GM12874 (cell line): ENCODE measurements at regions not wholly inside any gene's neighbourhood (a gene's known extent, or its start where the extent isn't known, plus 50 kb on each side); places are given as distances from the start of the nearest gene placed in this dataset.

Experiments used
- CTCF ChIP-seq: IDR thresholded peaks from 2 replicates; pipeline ENCODE4 v1.5.1; 2011; ENCODE audit warnings: low read depth, mild to moderate bottlenecking, control low read depth, low read length, moderate library complexity; ENCODE audit not compliant: insufficient read depth

- no peak for TF ChIP-seq CTCF
Measured at GRCh38 chr16:51022955-51023354, 128.1 kb downstream of the SALL1 start.

DNA sequence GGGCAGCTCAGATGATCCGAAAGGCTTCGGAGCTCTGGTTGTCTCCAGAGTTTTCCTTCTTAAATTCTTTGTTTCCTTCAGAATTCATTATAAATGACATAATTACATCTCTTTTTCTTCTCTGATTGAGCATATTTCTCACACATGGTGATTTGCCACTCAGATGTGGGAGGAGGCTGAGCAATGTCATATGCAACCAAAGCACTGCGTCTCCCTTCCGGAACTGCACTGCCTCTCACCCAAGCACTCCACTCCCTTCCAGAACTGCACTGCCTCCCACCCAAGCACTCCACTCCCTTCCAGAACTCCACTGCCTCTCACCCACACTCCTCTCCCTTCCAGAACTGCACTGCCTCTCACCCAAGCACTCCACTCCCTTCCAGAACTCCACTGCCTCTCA, 131.5 kb downstream of the SALL1 start:
- TF ChIP-seq CTCF, result no peak

DNA sequence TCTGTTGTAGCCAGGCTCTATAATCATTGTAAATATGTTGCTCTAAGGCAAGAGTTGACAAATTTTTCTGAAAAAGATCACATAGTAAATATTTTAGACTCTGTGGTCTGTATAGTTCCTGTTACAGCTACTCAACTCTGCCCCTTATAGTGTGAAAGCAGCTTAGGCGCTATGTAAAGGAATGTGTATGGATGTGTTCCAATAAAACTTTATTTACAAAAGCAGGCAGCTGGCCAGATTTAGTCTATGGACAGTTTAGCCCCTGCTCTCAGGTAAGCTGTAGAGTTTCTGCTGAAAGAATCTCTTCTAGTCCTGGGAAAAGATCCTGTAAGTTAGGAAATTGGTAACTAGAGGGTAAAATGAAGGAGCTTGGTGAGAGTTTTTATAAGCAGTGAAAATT, 133.1 kb downstream of the SALL1 start:
- TF ChIP-seq CTCF, result no peak

- TF ChIP-seq CTCF, result no peak
Measured at GRCh38 chr16:51012396-51012795, 138.7 kb downstream of the SALL1 start.

DNA sequence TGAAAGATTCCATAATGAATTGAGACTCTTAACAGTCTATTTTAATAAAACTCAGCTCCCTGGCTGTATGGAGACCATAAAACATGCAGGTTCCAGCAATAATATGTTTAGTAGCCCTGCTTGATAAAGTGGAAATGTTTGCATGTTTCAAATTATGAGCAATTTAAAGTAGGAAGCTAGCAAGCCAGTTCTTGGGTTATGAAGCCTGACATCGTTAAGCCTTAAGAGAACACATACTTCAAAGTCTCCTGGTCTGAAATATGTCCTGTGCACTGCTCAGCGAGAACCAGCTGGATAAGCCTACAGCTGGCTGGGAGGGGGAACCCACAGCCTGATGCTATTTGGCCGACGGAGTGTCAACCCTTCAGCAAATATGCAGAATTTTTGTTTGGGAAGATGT, 140.3 kb downstream of the SALL1 start:
- TF ChIP-seq CTCF, result no peak

DNA sequence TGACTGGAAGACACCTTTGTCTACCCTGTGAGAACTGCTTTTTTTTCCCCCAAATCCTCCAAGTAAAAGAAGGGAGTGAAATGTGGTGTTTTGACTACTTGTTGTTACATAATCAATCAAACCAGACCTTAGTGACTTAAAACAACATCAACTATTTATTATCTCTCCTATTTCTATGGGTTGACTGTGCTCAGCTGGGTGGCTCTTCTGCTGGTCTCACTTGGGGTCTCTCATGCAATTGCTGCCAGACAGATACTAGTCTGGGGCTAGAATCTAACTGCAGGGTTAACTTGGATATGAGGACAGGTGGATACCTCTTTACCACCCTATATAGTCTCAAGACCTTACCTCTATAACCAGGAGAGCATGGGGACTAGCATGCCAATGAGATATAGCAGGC, 141.3 kb downstream of the SALL1 start:
- TF ChIP-seq CTCF, result no peak

- no peak for TF ChIP-seq CTCF
Measured at GRCh38 chr16:51009359-51009758, 141.7 kb downstream of the SALL1 start.

- no peak for TF ChIP-seq CTCF
Measured at GRCh38 chr16:51008607-51009006, 142.5 kb downstream of the SALL1 start.
